Lung (tissue), 11 donors: ENCODE measurements at regions not wholly inside any gene's neighbourhood (a gene's known extent, or its start where the extent isn't known, plus 50 kb on each side); places are given as distances from the start of the nearest gene placed in this dataset.

ENCODE experiments used
- ATAC-seq: fragments of 200-7000 bp; cut with Tn5 transposase; one replicate; pipeline ENCODE4 v1.9.1; 2020; ENCODE audit warnings: moderate number of reproducible peaks; ENCODE audit not compliant: insufficient read depth, low FRiP score
- DNase-seq, 3 donors: peaks; one replicate each; pipeline ENCODE4 v3.0.0-alpha.2; 2013 to 2017
- H3K27ac ChIP-seq, 2 donors: one replicate each; pipeline ENCODE4 v1.5.1; 2013; ENCODE audit warnings: mild to moderate bottlenecking in 2 of 2, moderate library complexity in 2 of 2, control low read depth in 1 of 2, inconsistent platforms in 1 of 2, low read depth in 1 of 2, low read length in 1 of 2
- H3K27me3 ChIP-seq, 3 donors: one replicate each; pipeline ENCODE4 v1.5.1; 2013; ENCODE audit warnings: low read length in 2 of 3; ENCODE audit not compliant: control insufficient read depth in 3 of 3, insufficient read depth in 3 of 3
- H3K36me3 ChIP-seq, 4 donors: one replicate each; pipeline ENCODE4 v1.5.1; 2013; ENCODE audit warnings: low read length in 4 of 4, mild to moderate bottlenecking in 1 of 4, moderate library complexity in 1 of 4; ENCODE audit not compliant: control insufficient read depth in 4 of 4, insufficient read depth in 4 of 4
- H3K4me1 ChIP-seq, 5 donors: one replicate each; pipeline ENCODE4 v1.5.1; 2013; ENCODE audit warnings: low read length in 5 of 5, mild to moderate bottlenecking in 2 of 5, moderate library complexity in 1 of 5; ENCODE audit not compliant: control insufficient read depth in 5 of 5, insufficient read depth in 5 of 5
- H3K4me3 ChIP-seq: one replicate; pipeline ENCODE4 v1.5.1; 2013; ENCODE audit warnings: mild to moderate bottlenecking, control low read depth, moderate library complexity
- H3K9ac ChIP-seq, 2 donors: one replicate each; pipeline ENCODE4 v1.5.1; 2013; ENCODE audit warnings: low read length in 2 of 2, control low read depth in 1 of 2; ENCODE audit not compliant: insufficient read depth in 1 of 2
- H3K9me3 ChIP-seq, 4 donors: one replicate each; pipeline ENCODE4 v1.5.1; 2013; ENCODE audit warnings: low read length in 3 of 4, mild to moderate bottlenecking in 1 of 4, moderate library complexity in 1 of 4; ENCODE audit not compliant: control insufficient read depth in 4 of 4, insufficient read depth in 3 of 4
- CTCF ChIP-seq: IDR thresholded peaks from 2 replicates; pipeline ENCODE4 v1.5.1; 2012; ENCODE audit warnings: mild to moderate bottlenecking; ENCODE audit errors: control extremely low read depth, extremely low read depth
- WGBS, 2 donors: extraction: QIAGEN DNeasy Blood & Tissue Kit; methylation state at CpG; one replicate each; pipeline ENCODE4 v1.1.7; 2013; 5-methylcytosine and 5-hydroxymethylcytosine counted together
- donor health status: control.
- donor health status: control.
- donor health status: Bipolar disorder and iron deficiency.
- donor health status: healthy.
- donor health status: DM: yes; HTN: yes; CAD: no.

- H3K27me3 ChIP-seq, result peaks cover 0 to 42% (median 33%) of the 10 kb centered on the region in 3 donors
- no peak for TF ChIP-seq CTCF
- 81 to 86% methylated on average over 3 of the region's 3 CpGs for WGBS, 2 donors
Measured at GRCh38 chr11:133710241-133710640, 135.1 kb downstream of the SPATA19 start.

GRCh38 chr11:133708547-133709051, 136.7 kb downstream of the SPATA19 start:
- no peak for TF ChIP-seq CTCF
- DNase-seq (no peak), ATAC-seq (no peak)
- H3K4me1 ChIP-seq, result peaks cover 0 to 21% (median 5%) of the 10 kb centered on the region in 5 donors
- H3K4me3 ChIP-seq, result no peak overlapping the region
- 82 to 93% methylated on average over 5 of the region's 5 CpGs for WGBS, 2 donors
- H3K9ac ChIP-seq, result no peak overlapping the region
- H3K27me3 ChIP-seq, result peaks cover 0 to 33% (median 25%) of the 10 kb centered on the region in 3 donors
- H3K9me3 ChIP-seq, result peaks cover 0 to 4% (median 0%) of the 10 kb centered on the region in 4 donors
- H3K27ac ChIP-seq, result no peak overlapping the region
- no peaks in the 10 kb centered on the region for H3K36me3 ChIP-seq

More at GRCh38 chr11:133710241-133710640, 135.1 kb downstream of the SPATA19 start:
- DNase-seq (no peak), ATAC-seq (no peak)
- no peak overlapping the region for H3K4me3 ChIP-seq
- peaks cover 0 to 4% (median 2%) of the 10 kb centered on the region in 4 donors for H3K9me3 ChIP-seq
- no peak overlapping the region for H3K27ac ChIP-seq
- H3K4me1 ChIP-seq, result peaks cover 0 to 21% (median 5%) of the 10 kb centered on the region in 5 donors
- H3K9ac ChIP-seq, result no peak overlapping the region
- H3K36me3 ChIP-seq, result no peaks in the 10 kb centered on the region

GRCh38 chr11:133706925-133707794, 138.2 kb downstream of the SPATA19 start:
- DNase-seq (no peak), ATAC-seq (no peak)
- Histone ChIP-seq H3K4me3 (no peak overlapping the region), H3K36me3 (no peaks in the 10 kb centered on the region), H3K9ac (no peak overlapping the region), H3K4me1 (peaks cover 0 to 13% (median 5%) of the 10 kb centered on the region in 5 donors), H3K9me3 (peaks cover 0 to 4% (median 0%) of the 10 kb centered on the region in 4 donors), H3K27me3 (peaks cover 0 to 29% (median 24%) of the 10 kb centered on the region in 3 donors), H3K27ac (no peak overlapping the region)
- no peak for TF ChIP-seq CTCF
